HUES64 (cell line): ENCODE measurements at regions not wholly inside any gene's neighbourhood (a gene's known extent, or its start where the extent isn't known, plus 50 kb on each side); places are given as distances from the start of the nearest gene placed in this dataset.

ENCODE experiments used
- H3K27ac ChIP-seq: 2 replicates; pipeline ENCODE4 v1.7.0; 2013; ENCODE audit warnings: low read depth, low read length, inconsistent platforms
- H3K27me3 ChIP-seq: 2 replicates; pipeline ENCODE4 v1.6.1; 2013; ENCODE audit warnings: mild to moderate bottlenecking, low read length; ENCODE audit not compliant: insufficient read depth
- H3K36me3 ChIP-seq: 2 replicates; pipeline ENCODE4 v1.6.1; 2013; ENCODE audit warnings: mild to moderate bottlenecking, low read length; ENCODE audit not compliant: insufficient read depth
- H3K4me1 ChIP-seq: 2 replicates; pipeline ENCODE4 v1.6.1; 2013; ENCODE audit warnings: mild to moderate bottlenecking, low read length, moderate library complexity; ENCODE audit not compliant: insufficient read depth
- H3K4me3 ChIP-seq: 2 replicates; pipeline ENCODE4 v1.5.1; 2013; ENCODE audit warnings: mild to moderate bottlenecking, low read length, moderate library complexity
- H3K9ac ChIP-seq: 2 replicates; pipeline ENCODE4 v1.6.1; 2013; ENCODE audit warnings: mild to moderate bottlenecking, low read depth, low read length
- H3K9me3 ChIP-seq: 2 replicates; pipeline ENCODE4 v1.6.1; 2013; ENCODE audit warnings: low read depth, low read length; ENCODE audit not compliant: insufficient read depth
- WGBS: fragments of 150-250, 120-280 bp; methylation state at CpG from one replicate; pipeline ENCODE4 v1.1.7; 2013; ENCODE audit warnings: missing lambda C conversion rate; 5-methylcytosine and 5-hydroxymethylcytosine counted together

GRCh38 chr5:29779141-29779540, 1414.3 kb upstream of the CDH6 start:
- no peaks in the 10 kb centered on the region for H3K36me3 ChIP-seq
- H3K4me3 ChIP-seq = no peak overlapping the region
- no peak overlapping the region for H3K27ac ChIP-seq
- 76% methylated on average over 3 of the region's 3 CpGs for WGBS
- H3K9ac ChIP-seq = no peak overlapping the region
- no peaks in the 10 kb centered on the region for H3K9me3 ChIP-seq
- H3K27me3 ChIP-seq = no peaks in the 10 kb centered on the region
- no peaks in the 10 kb centered on the region for H3K4me1 ChIP-seq

GRCh38 chr5:29777373-29777772, 1416.1 kb upstream of the CDH6 start:
- 94% methylated on average over 3 of the region's 3 CpGs for WGBS
- Histone ChIP-seq H3K4me1 (no peaks in the 10 kb centered on the region), H3K4me3 (no peak overlapping the region), H3K9ac (no peak overlapping the region), H3K9me3 (no peaks in the 10 kb centered on the region), H3K27ac (no peak overlapping the region), H3K36me3 (no peaks in the 10 kb centered on the region), H3K27me3 (no peaks in the 10 kb centered on the region)

GRCh38 chr5:29770936-29771335, 1422.5 kb upstream of the CDH6 start:
- H3K4me1 ChIP-seq = no peaks in the 10 kb centered on the region
- no peaks in the 10 kb centered on the region for H3K36me3 ChIP-seq
- H3K9ac ChIP-seq = no peak overlapping the region
- H3K27me3 ChIP-seq = no peaks in the 10 kb centered on the region
- 97% methylated on average over 2 of the region's 2 CpGs for WGBS
- no peaks in the 10 kb centered on the region for H3K9me3 ChIP-seq
- H3K4me3 ChIP-seq = no peak overlapping the region
- H3K27ac ChIP-seq = no peak overlapping the region

GRCh38 chr5:29769474-29769873, 1424.0 kb upstream of the CDH6 start:
- Histone ChIP-seq H3K9ac (no peak overlapping the region), H3K27me3 (no peaks in the 10 kb centered on the region), H3K9me3 (no peaks in the 10 kb centered on the region), H3K4me3 (no peak overlapping the region), H3K27ac (no peak overlapping the region), H3K36me3 (no peaks in the 10 kb centered on the region), H3K4me1 (no peaks in the 10 kb centered on the region)
- 95% methylated on average over 5 of the region's 5 CpGs for WGBS

- 64% methylated on average over 3 of the region's 3 CpGs for WGBS
Observed at GRCh38 chr5:29758986-29759421, 1434.5 kb upstream of the CDH6 start.

GRCh38 chr5:29750453-29750852, 1443.0 kb upstream of the CDH6 start:
- Histone ChIP-seq H3K9me3 (no peaks in the 10 kb centered on the region), H3K4me1 (no peaks in the 10 kb centered on the region), H3K27ac (no peak overlapping the region), H3K9ac (no peak overlapping the region), H3K27me3 (no peaks in the 10 kb centered on the region), H3K4me3 (no peak overlapping the region), H3K36me3 (no peaks in the 10 kb centered on the region)
- no CpG with 5 or more reads among the region's 2 CpGs for WGBS

More at GRCh38 chr5:29758986-29759421, 1434.5 kb upstream of the CDH6 start:
- no peaks in the 10 kb centered on the region for H3K9me3 ChIP-seq
- no peaks in the 10 kb centered on the region for H3K36me3 ChIP-seq
- no peak overlapping the region for H3K4me3 ChIP-seq
- H3K27me3 ChIP-seq = no peaks in the 10 kb centered on the region
- no peaks in the 10 kb centered on the region for H3K4me1 ChIP-seq
- H3K27ac ChIP-seq = 0 out of 2 replicates have a peak overlapping the region, but pooled peaks have one; percentile 11
- no peak overlapping the region for H3K9ac ChIP-seq

- no peak overlapping the region for H3K27ac ChIP-seq
- no peak overlapping the region for H3K9ac ChIP-seq
Observed at GRCh38 chr5:29744618-29745017, 1448.9 kb upstream of the CDH6 start.

GRCh38 chr5:29720954-29721353, 1472.5 kb upstream of the CDH6 start:
- Histone ChIP-seq H3K4me1 (no peaks in the 10 kb centered on the region), H3K27me3 (no peaks in the 10 kb centered on the region), H3K27ac (no peak overlapping the region), H3K4me3 (no peak overlapping the region), H3K9me3 (no peaks in the 10 kb centered on the region), H3K36me3 (no peaks in the 10 kb centered on the region), H3K9ac (no peak overlapping the region)

More at GRCh38 chr5:29744618-29745017, 1448.9 kb upstream of the CDH6 start:
- Histone ChIP-seq H3K4me1 (no peaks in the 10 kb centered on the region), H3K27me3 (no peaks in the 10 kb centered on the region), H3K9me3 (no peaks in the 10 kb centered on the region), H3K4me3 (no peak overlapping the region), H3K36me3 (no peaks in the 10 kb centered on the region)
- 94% methylated on average over 1 of the region's 3 CpGs for WGBS

GRCh38 chr5:29719171-29719570, 1474.3 kb upstream of the CDH6 start:
- no peaks in the 10 kb centered on the region for H3K27me3 ChIP-seq

GRCh38 chr5:29715167-29715566, 1478.3 kb upstream of the CDH6 start:
- Histone ChIP-seq H3K27ac (no peak overlapping the region), H3K9me3 (no peaks in the 10 kb centered on the region), H3K4me3 (no peak overlapping the region), H3K9ac (no peak overlapping the region), H3K4me1 (no peaks in the 10 kb centered on the region), H3K27me3 (no peaks in the 10 kb centered on the region), H3K36me3 (no peaks in the 10 kb centered on the region)

More at GRCh38 chr5:29719171-29719570, 1474.3 kb upstream of the CDH6 start:
- H3K4me1 ChIP-seq = no peaks in the 10 kb centered on the region
- no peak overlapping the region for H3K4me3 ChIP-seq
- no peaks in the 10 kb centered on the region for H3K36me3 ChIP-seq
- H3K9me3 ChIP-seq = no peaks in the 10 kb centered on the region
- no peak overlapping the region for H3K27ac ChIP-seq
- WGBS = 93% methylated on average over 3 of the region's 3 CpGs
- H3K9ac ChIP-seq = no peak overlapping the region

GRCh38 chr5:29702875-29703274, 1490.6 kb upstream of the CDH6 start:
- H3K4me3 ChIP-seq = no peak overlapping the region
- WGBS = no CpG with 5 or more reads among the region's 1 CpG
- H3K36me3 ChIP-seq = no peaks in the 10 kb centered on the region
- no peaks in the 10 kb centered on the region for H3K4me1 ChIP-seq
- H3K27me3 ChIP-seq = no peaks in the 10 kb centered on the region
- H3K9ac ChIP-seq = no peak overlapping the region
- no peak overlapping the region for H3K27ac ChIP-seq
- H3K9me3 ChIP-seq = no peaks in the 10 kb centered on the region

GRCh38 chr5:29701600-29701999, 1491.9 kb upstream of the CDH6 start:
- WGBS = 95% methylated on average over 3 of the region's 4 CpGs
- Histone ChIP-seq H3K4me3 (no peak overlapping the region), H3K36me3 (no peaks in the 10 kb centered on the region), H3K27ac (no peak overlapping the region), H3K27me3 (no peaks in the 10 kb centered on the region), H3K9me3 (no peaks in the 10 kb centered on the region), H3K9ac (no peak overlapping the region), H3K4me1 (no peaks in the 10 kb centered on the region)
